ENCODE measurements at regions not wholly inside any gene's neighbourhood (a gene's known extent, or its start where the extent isn't known, plus 50 kb on each side); places are given as distances from the start of the nearest gene placed in this dataset.

- no peak for DNase-seq (ENCODE audit: low read depth in 2 of 2)
Measured at GRCh38 chr21:43348170-43348766, 78.7 kb downstream of the SIK1 start.

- DNase-seq (ENCODE audit: low read depth in 2 of 2), result no peak
Measured at GRCh38 chr21:43347461-43348169, 79.3 kb downstream of the SIK1 start.

GRCh38 chr21:43346551-43346950, 80.4 kb downstream of the SIK1 start:
- DNase-seq (ENCODE audit: low read depth in 2 of 2), result no peak

GRCh38 chr21:43345746-43346409, 81.1 kb downstream of the SIK1 start:
- peak in 1 of 2 donors; percentile 35 for DNase-seq (ENCODE audit: low read depth in 2 of 2)

GRCh38 chr21:43345046-43345745, 81.7 kb downstream of the SIK1 start:
- no peak for DNase-seq (ENCODE audit: low read depth in 2 of 2)

GRCh38 chr21:43343992-43344886, 82.7 kb downstream of the SIK1 start:
- no peak for DNase-seq (ENCODE audit: low read depth in 2 of 2)

- no peak for DNase-seq (ENCODE audit: low read depth in 2 of 2)
Measured at GRCh38 chr21:43343095-43343991, 83.6 kb downstream of the SIK1 start.

GRCh38 chr21:43342301-43342881, 84.5 kb downstream of the SIK1 start:
- no peak for DNase-seq (ENCODE audit: low read depth in 2 of 2)

GRCh38 chr21:43341378-43342161, 85.4 kb downstream of the SIK1 start:
- no peak for DNase-seq (ENCODE audit: low read depth in 2 of 2)

- no peak for DNase-seq (ENCODE audit: low read depth in 2 of 2)
Measured at GRCh38 chr21:43340491-43341377, 86.2 kb downstream of the SIK1 start.

GRCh38 chr21:43339668-43340067, 87.3 kb downstream of the SIK1 start:
- no peak for DNase-seq (ENCODE audit: low read depth in 2 of 2)

GRCh38 chr21:43338951-43339350, 88.0 kb downstream of the SIK1 start:
- DNase-seq (ENCODE audit: low read depth in 2 of 2), result no peak

- no peak for DNase-seq (ENCODE audit: low read depth in 2 of 2)
Measured at GRCh38 chr21:43337901-43338655, 88.9 kb downstream of the SIK1 start.

GRCh38 chr21:43335119-43335518, 91.8 kb downstream of the SIK1 start:
- DNase-seq (ENCODE audit: low read depth in 2 of 2), result no peak

- no peak for DNase-seq (ENCODE audit: low read depth in 2 of 2)
Measured at GRCh38 chr21:43334214-43334958, 92.5 kb downstream of the SIK1 start.

- DNase-seq (ENCODE audit: low read depth in 2 of 2), result no peak
Measured at GRCh38 chr21:43333298-43334062, 93.5 kb downstream of the SIK1 start.
